Esophagus squamous epithelium (tissue), 5 donors: ENCODE measurements at regions not wholly inside any gene's neighbourhood (a gene's known extent, or its start where the extent isn't known, plus 50 kb on each side); places are given as distances from the start of the nearest gene placed in this dataset.
"Not testable (repeated sequence)": the region's sequence is repeated elsewhere in the genome, so short reads cannot be mapped to it uniquely, and the experiment has no call there.

Experiments
- DNase-seq: peaks from one replicate; lab custom pipeline; 2025; lab: John Stamatoyannopoulos, UW
- H3K27ac ChIP-seq, 4 donors: fragments of 200-600 bp; sonication (generic); one replicate each; pipeline ENCODE4 v1.5.1; 2016 to 2019; ENCODE audit warnings: mild to moderate bottlenecking in 1 of 4
- H3K27me3 ChIP-seq, 4 donors: fragments of 200-600 bp; sonication (generic); 1 replicate in 3 of 4; 2 replicates in 1 of 4; pipeline versions ENCODE4 v1.5.1 to v1.6.0; 2017 to 2021; ENCODE audit warnings: antibody characterized with exemption in 1 of 4
- H3K36me3 ChIP-seq, 3 donors: fragments of 200-600 bp; sonication (generic); one replicate each; pipeline ENCODE4 v1.5.1; 2016 to 2019
- H3K4me1 ChIP-seq, 3 donors: fragments of 200-600 bp; sonication (generic); one replicate each; pipeline ENCODE4 v1.5.1; 2017 to 2019
- H3K4me3 ChIP-seq, 4 donors: fragments of 200-600 bp; sonication (generic); 1 replicate in 3 of 4; 2 replicates in 1 of 4; pipeline ENCODE4 v1.5.1; 2016 to 2019; ENCODE audit warnings: mild to moderate bottlenecking in 2 of 4, moderate library complexity in 1 of 4
- H3K9me3 ChIP-seq, 3 donors: fragments of 200-600 bp; sonication (generic); one replicate each; pipeline ENCODE4 v1.5.1; 2016 to 2019
- POLR2A ChIP-seq, 4 donors: fragments of 450-650 bp; IDR thresholded peaks; one replicate each; pipeline ENCODE4 v1.6.1; 2017; ENCODE audit warnings: antibody characterized with exemption in 4 of 4, mild to moderate bottlenecking in 4 of 4, moderate library complexity in 3 of 4
- WGBS, 2 donors: methylation state at CpG; one replicate each; pipeline ENCODE4 v1.1.5; 2018; 5-methylcytosine and 5-hydroxymethylcytosine counted together
- intact Hi-C: fragments of 100-400 bp; cut with DNase I; formaldehyde crosslinking; loops from one replicate; pipeline ENCODE4 v1.15.0; 2022
- TF ChIP-seq, protein P1 (sequence below), 6 experiments: fragments of 450-650 bp in 4 of 6; fragments of 200-600 bp in 2 of 6; sonication (generic) in 2 of 6; IDR thresholded peaks; one replicate each; pipeline ENCODE4 v1.5.1; 2016 to 2019; ENCODE audit warnings: antibody characterized with exemption in 6 of 6, mild to moderate bottlenecking in 4 of 6, moderate library complexity in 4 of 6
- donor health status: DM: yes; HTN: yes; CAD: no.

DNA sequence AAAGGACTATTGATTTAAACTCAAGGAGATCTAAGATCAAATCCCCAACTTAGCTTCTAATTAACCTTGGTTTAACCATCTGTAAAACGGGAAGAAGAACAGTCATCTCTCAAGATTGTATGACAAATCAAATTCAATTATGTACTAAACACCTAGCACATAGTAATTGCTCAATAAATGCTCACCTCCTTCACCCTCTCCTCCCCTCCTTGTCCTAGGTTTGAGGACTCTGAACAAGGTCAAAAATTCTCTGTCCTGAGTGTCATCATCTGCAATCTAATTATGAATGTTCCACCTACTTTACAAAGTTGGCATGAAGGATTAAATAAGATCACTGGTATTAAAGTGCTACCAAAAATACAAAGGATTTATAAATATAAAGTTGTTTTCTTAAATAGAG is 320.1 kb upstream of the PPARGC1A start:
- Histone ChIP-seq H3K9me3 (no peaks in the 10 kb centered on the region), H3K27me3 (peaks cover 0 to 2% (median 0%) of the 10 kb centered on the region in 4 donors), H3K4me1 (no peaks in the 10 kb centered on the region), H3K36me3 (no peaks in the 10 kb centered on the region), H3K27ac (peak overlapping the region in 2 of 4 donors; percentile 41), H3K4me3 (no peak overlapping the region)
- 24 to 51% methylated on average over 1 of the region's 1 CpG for WGBS, 2 donors
- DNase-seq = no peak
- intact Hi-C loops = no loop called here
- TF ChIP-seq, protein P1, sequence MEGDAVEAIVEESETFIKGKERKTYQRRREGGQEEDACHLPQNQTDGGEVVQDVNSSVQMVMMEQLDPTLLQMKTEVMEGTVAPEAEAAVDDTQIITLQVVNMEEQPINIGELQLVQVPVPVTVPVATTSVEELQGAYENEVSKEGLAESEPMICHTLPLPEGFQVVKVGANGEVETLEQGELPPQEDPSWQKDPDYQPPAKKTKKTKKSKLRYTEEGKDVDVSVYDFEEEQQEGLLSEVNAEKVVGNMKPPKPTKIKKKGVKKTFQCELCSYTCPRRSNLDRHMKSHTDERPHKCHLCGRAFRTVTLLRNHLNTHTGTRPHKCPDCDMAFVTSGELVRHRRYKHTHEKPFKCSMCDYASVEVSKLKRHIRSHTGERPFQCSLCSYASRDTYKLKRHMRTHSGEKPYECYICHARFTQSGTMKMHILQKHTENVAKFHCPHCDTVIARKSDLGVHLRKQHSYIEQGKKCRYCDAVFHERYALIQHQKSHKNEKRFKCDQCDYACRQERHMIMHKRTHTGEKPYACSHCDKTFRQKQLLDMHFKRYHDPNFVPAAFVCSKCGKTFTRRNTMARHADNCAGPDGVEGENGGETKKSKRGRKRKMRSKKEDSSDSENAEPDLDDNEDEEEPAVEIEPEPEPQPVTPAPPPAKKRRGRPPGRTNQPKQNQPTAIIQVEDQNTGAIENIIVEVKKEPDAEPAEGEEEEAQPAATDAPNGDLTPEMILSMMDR (IDR thresholded peaks at IDR 0.05) = no peak
- TF ChIP-seq POLR2A (IDR thresholded peaks at IDR 0.05) = no peak

DNA sequence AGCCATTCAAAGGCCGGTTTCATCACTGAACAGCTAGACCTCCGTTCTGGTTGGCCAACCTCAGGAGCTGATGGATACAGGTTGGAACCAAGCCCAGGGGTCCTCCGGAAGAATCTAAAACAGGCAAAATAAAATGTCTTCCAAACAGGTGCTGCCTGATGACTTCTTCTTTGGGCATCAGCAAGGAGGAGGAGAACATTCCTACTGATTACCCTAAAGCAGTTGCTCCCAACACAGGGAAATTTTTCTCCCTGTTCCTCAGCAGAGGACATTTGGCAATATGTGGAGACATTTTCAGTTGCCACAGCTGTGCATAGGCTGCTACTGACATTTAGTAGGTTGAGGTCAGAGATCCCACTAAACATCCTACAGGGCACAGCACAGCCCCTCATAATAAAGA is 319.3 kb upstream of the PPARGC1A start:
- Histone ChIP-seq H3K4me3 (no peak overlapping the region), H3K4me1 (no peaks in the 10 kb centered on the region), H3K27me3 (peaks cover 0 to 4% (median 0%) of the 10 kb centered on the region in 4 donors), H3K27ac (no peak overlapping the region), H3K36me3 (no peaks in the 10 kb centered on the region), H3K9me3 (no peaks in the 10 kb centered on the region)
- TF ChIP-seq POLR2A (IDR thresholded peaks at IDR 0.05) = no peak
- TF ChIP-seq, protein P1 (IDR thresholded peaks at IDR 0.05) = no peak
- intact Hi-C loops = no loop called here
- no peak for DNase-seq
- 91 to 93% methylated on average over 3 of the region's 3 CpGs for WGBS, 2 donors

- WGBS, 2 donors = 88 to 94% methylated on average over 3 of the region's 3 CpGs
- no peak overlapping the region for H3K4me3 ChIP-seq
- H3K27me3 ChIP-seq = peaks cover 0 to 4% (median 0%) of the 10 kb centered on the region in 4 donors
- no peak overlapping the region for H3K27ac ChIP-seq
- DNase-seq = no peak
- intact Hi-C loops = no loop called here
- no peaks in the 10 kb centered on the region for H3K36me3 ChIP-seq
- H3K9me3 ChIP-seq = no peaks in the 10 kb centered on the region
- no peaks in the 10 kb centered on the region for H3K4me1 ChIP-seq
- TF ChIP-seq, protein P1 (IDR thresholded peaks at IDR 0.05) = no peak
- no peak for TF ChIP-seq POLR2A (IDR thresholded peaks at IDR 0.05)
These were observed 318.8 kb upstream of the PPARGC1A start for GRCh38 chr4:24208691-24209090.

- H3K27ac ChIP-seq, H3K4me3 ChIP-seq, H3K9me3 ChIP-seq, DNase-seq, H3K4me1 ChIP-seq, intact Hi-C loops, H3K27me3 ChIP-seq, H3K36me3 ChIP-seq: not testable (repeated sequence)
- WGBS, 2 donors = 71% methylated on average over 8 of the region's 8 CpGs
These were observed 314.9 kb upstream of the PPARGC1A start for GRCh38 chr4:24204708-24205107.

DNA sequence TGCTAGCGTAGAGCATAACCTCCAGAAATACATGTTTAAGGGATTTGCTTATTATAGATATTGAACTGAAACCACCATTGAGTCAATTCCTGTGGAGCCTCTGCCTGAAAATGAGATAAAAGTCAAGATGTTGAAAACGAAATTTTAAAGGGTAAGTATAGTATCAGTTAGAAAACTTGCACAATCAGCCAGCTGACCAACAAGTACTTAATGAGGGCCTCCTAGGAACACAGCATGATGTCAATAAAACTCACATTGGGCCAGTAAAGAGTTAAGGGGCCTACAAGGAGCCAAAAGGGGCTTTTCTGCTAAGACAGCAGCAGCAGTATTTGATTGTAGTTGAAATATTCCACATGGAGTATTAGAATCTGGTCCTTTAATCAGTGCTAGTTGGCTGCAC is 314.1 kb upstream of the PPARGC1A start:
- intact Hi-C loops = no loop called here
- no peak for TF ChIP-seq POLR2A (IDR thresholded peaks at IDR 0.05)
- TF ChIP-seq, protein P1 (IDR thresholded peaks at IDR 0.05) = no peak
- Histone ChIP-seq H3K27ac (no peak overlapping the region), H3K36me3 (no peaks in the 10 kb centered on the region), H3K9me3 (no peaks in the 10 kb centered on the region), H3K27me3 (peaks cover 0 to 4% (median 0%) of the 10 kb centered on the region in 4 donors), H3K4me3 (no peak overlapping the region), H3K4me1 (no peaks in the 10 kb centered on the region)
- 48 to 52% methylated on average over 2 of the region's 2 CpGs for WGBS, 2 donors
- no peak for DNase-seq

DNA sequence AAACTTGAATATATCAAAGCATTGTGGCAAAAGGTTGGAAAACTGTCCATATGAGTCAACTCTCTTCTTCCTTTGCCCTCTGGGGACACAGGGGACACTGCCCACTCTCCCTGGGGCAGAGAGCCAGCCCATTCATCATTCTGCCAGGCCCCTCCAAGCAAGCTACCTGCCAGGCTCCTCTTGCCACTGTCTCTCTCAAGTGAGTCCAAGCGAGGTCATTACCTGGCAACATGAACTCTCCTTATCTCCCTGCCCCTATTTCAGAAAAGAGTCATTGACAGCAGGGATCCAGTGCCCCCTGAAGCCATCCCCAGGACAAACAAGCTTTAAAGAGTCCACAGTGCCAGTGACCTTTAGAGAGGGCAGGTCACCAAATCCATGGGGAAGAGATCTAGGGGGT is 312.7 kb upstream of the PPARGC1A start:
- DNase-seq = no peak
- WGBS, 2 donors = 33 to 80% methylated on average over 1 of the region's 1 CpG
- Histone ChIP-seq H3K27ac (no peak overlapping the region), H3K4me3 (no peak overlapping the region), H3K27me3 (peaks cover 0 to 4% (median 0%) of the 10 kb centered on the region in 4 donors), H3K4me1 (no peaks in the 10 kb centered on the region), H3K9me3 (no peaks in the 10 kb centered on the region), H3K36me3 (no peaks in the 10 kb centered on the region)
- no peak for TF ChIP-seq POLR2A (IDR thresholded peaks at IDR 0.05)
- TF ChIP-seq, protein P1 (IDR thresholded peaks at IDR 0.05) = no peak
- intact Hi-C loops = no loop called here
